HEK293 (cell line): ENCODE measurements at regions not wholly inside any gene's neighbourhood (a gene's known extent, or its start where the extent isn't known, plus 50 kb on each side); places are given as distances from the start of the nearest gene placed in this dataset.

ENCODE experiments used
- CTCF ChIA-PET: fragments of 350-600 bp; formaldehyde crosslinking; extraction: SDS; loops from one replicate; lab custom pipeline; 2021; ENCODE audit warnings: antibody characterized with exemption; lab: Yijun Ruan, JAX
- POLR2A ChIA-PET: fragments of 300-600 bp; formaldehyde crosslinking; extraction: SDS; loops from one replicate; lab custom pipeline; 2020; ENCODE audit warnings: antibody characterized with exemption, inconsistent platforms; lab: Yijun Ruan, JAX
- H3K27ac ChIP-seq: fragments of 200-500 bp; sonication (Bioruptor generic); 2 replicates; pipeline ENCODE4 v1.5.1; 2014; ENCODE audit warnings: low read depth, low read length, control low read depth, inconsistent platforms; ENCODE audit errors: extremely low read depth
- H3K36me3 ChIP-seq, 2 experiments: fragments of 200-500 bp in 1 of 2; sonication (Bioruptor generic) in 1 of 2; 1 replicate in 1 of 2; 2 replicates in 1 of 2; pipeline ENCODE4 v1.5.1; 2014 to 2017; ENCODE audit warnings: inconsistent platforms in 2 of 2, low read length in 2 of 2; ENCODE audit not compliant: control insufficient read depth in 2 of 2, insufficient read depth in 1 of 2
- H3K4me1 ChIP-seq: fragments of 200-500 bp; sonication (Bioruptor generic); 2 replicates; pipeline ENCODE4 v1.5.1; 2014; ENCODE audit warnings: mild to moderate bottlenecking, low read length, inconsistent platforms; ENCODE audit not compliant: control insufficient read depth, insufficient read depth
- H3K4me3 ChIP-seq: 2 replicates; pipeline ENCODE4 v1.5.1; 2011; ENCODE audit warnings: low read depth, mild to moderate bottlenecking, control low read depth, low read length, moderate library complexity
- H3K9me3 ChIP-seq: fragments of 200-500 bp; sonication (Bioruptor generic); 2 replicates; pipeline ENCODE4 v1.5.1; 2014; ENCODE audit warnings: low read depth, low read length, inconsistent platforms; ENCODE audit not compliant: control insufficient read depth, insufficient read depth
- YY2 ChIP-seq: fragments of 450-650 bp; formaldehyde crosslinking; IDR thresholded peaks from 2 replicates; pipeline ENCODE4 v1.5.1; 2016; ENCODE audit warnings: missing biosample characterization, missing genetic modification characterization
- ZNF16 ChIP-seq: fragments of 450-650 bp; formaldehyde crosslinking; IDR thresholded peaks from 2 replicates; pipeline ENCODE4 v1.5.1; 2016; ENCODE audit warnings: low read depth, missing biosample characterization, missing genetic modification characterization
- ZNF211 ChIP-seq: fragments of 450-650 bp; formaldehyde crosslinking; IDR thresholded peaks from 2 replicates; pipeline ENCODE4 v1.5.1; 2016; ENCODE audit warnings: low read depth, missing biosample characterization, missing genetic modification characterization
- ZNF558 ChIP-seq: fragments of 450-650 bp; formaldehyde crosslinking; IDR thresholded peaks from 2 replicates; pipeline ENCODE4 v1.5.1; 2016; ENCODE audit warnings: missing biosample characterization, missing genetic modification characterization

GRCh38 chr20:2245637-2246036, 50.2 kb upstream of the TGM3 start:
- H3K27ac ChIP-seq, result peak overlapping the region; percentile 12; the same call in 1 of the 2 replicates
- POLR2A ChIA-PET, result no interaction called here
- no peak for TF ChIP-seq ZNF558 (tag by site-specific recombination)
- no peak for TF ChIP-seq ZNF16 (tag by site-specific recombination)
- no peak for TF ChIP-seq ZNF211 (tag by site-specific recombination)
- TF ChIP-seq YY2 (tag by site-specific recombination), result no peak
- TF ChIP-seq, all 188 proteins: peak for 0
- Histone ChIP-seq H3K4me1 (peaks cover 19% of the 10 kb centered on the region), H3K36me3 (no peaks in the 10 kb centered on the region), H3K4me3 (no peak overlapping the region), H3K9me3 (no peaks in the 10 kb centered on the region)
- CTCF ChIA-PET, result interaction anchor here (0.5 to 1.5 kb wide), 3 partner anchors 38 to 231 kb away, joined by 3 to 5 read pairs (median 4); no protein-coding TSS in a partner anchor
